Fibroblast of skin of left quadriceps (primary cell): ENCODE measurements at regions not wholly inside any gene's neighbourhood (a gene's known extent, or its start where the extent isn't known, plus 50 kb on each side); places are given as distances from the start of the nearest gene placed in this dataset.
"Not testable (repeated sequence)": the region's sequence is repeated elsewhere in the genome, so short reads cannot be mapped to it uniquely, and the experiment has no call there.

Experiments used
- DNase-seq, 2 experiments: peaks; one replicate each; pipeline ENCODE4 v3.0.0-alpha.2; 2013; ENCODE audit warnings: low read depth in 2 of 2

DNA sequence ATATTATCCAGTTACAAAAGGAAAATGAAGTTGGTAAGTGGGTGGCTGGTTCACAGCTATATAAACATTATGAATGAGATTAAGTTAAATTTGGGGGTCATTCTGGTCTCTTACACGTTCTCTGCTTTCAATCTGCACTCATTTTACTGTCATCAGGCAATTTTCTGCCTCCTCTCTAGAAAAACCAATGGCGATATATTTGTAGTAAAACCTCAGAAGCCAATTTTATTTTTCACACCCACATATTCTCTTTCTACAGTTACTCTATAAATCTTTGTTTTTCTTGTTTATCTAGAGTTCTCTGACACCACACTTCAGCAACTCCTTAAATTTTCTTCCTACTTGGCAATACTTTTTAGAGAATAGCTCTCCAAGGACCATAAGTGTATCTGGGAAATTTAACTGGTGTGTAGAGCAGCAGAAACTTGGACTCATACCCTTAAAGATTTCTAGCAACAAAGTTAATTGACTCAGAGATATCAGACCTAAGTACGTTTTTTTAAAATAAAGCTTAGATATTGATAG is 926.9 kb downstream of the TMTC2 start:
- DNase-seq = no peak

DNA sequence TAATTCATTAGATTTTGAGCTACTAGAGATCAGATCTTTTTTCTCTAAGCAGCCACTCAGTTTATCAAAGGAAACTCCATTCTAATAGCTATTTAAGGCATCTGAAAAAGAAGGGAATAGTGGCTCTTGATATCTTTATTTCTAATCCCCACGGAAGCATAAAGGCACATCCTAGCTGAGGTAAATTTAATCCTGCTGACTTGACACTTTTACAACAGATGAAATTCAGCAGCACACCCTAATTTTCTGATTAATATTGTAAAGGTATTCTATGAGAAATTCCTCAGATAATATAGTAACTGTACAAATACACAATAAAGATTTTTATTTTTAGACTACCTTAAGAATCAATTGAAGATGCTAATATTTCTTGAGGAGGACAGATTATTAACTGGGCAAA is 916.4 kb downstream of the TMTC2 start:
- no peak for DNase-seq

DNA sequence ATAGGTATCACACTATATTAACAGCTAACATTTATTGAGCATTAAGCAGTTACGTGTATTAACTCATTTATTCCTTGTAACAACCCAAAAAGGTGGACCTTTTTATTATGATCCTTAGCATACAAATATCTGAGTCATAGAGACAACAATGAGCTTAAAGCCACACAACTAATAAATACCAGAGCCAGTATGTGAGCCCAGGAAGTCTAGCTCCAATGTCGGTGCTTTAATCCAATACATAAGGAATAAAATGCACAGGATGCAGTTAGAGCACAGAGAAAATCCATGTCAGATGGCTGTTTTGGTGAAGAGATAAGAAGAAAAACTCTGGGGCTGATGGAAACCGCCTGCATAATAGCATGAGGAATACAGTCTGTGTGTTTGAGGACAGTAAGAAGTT is 888.6 kb downstream of the TMTC2 start:
- no peak for DNase-seq

DNA sequence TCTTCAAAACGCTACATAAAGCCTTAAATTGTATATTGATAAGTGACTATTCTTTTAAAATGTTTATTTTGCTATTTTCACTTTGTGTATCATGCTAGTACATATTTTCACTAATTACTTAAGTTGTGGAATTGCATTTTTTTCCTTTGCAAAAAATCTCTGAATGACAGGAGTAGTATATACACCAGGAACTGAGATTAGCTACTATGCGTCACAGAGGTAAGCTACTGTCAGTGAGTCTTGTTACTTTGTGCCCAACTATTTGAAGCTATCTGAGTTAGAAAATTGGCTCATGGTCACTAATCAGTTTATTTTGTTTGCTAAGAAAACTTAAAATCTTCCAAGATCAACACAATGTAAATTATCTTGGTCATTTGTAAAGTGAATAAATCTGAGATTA is 887.4 kb downstream of the TMTC2 start:
- no peak for DNase-seq

DNA sequence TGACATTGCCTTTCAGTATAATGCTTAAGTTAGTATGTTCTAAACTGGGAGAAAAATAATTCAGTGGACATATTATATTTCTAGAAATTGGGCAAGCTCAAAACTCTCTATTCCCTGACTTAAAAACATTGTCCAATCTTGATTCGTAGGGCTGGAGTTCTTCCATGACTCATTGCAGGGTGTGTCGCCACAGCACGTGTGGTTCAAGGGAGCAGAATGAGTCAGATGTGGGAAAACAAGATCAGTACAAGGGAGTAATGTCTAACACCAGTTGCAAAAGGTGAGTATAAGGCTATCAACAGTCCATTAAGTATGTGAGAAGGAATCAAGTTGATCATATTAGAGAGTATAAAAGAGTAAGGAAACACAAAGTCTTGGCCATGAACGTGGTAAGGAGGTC is 887.0 kb downstream of the TMTC2 start:
- DNase-seq = peak; percentile 37 to 41

DNA sequence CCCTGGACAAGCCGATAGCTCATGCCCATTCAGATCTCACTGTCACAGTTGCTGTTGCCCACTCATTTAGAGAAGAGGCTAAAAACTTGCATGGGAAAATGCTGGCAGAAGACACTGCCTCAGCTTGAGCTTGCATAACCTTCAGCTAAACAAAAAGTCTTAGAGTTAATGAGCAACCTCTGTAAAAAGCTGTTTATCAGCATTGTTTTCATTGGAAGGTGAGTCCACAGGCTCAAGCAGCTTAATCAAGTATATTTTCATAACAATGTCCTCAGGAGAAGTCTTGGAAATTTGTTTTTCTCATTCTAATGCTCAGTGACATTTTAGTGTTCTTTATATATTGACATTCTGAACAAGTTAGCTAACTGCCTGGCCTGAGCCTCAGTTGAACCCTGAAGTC is 872.9 kb downstream of the TMTC2 start:
- DNase-seq = no peak

DNA sequence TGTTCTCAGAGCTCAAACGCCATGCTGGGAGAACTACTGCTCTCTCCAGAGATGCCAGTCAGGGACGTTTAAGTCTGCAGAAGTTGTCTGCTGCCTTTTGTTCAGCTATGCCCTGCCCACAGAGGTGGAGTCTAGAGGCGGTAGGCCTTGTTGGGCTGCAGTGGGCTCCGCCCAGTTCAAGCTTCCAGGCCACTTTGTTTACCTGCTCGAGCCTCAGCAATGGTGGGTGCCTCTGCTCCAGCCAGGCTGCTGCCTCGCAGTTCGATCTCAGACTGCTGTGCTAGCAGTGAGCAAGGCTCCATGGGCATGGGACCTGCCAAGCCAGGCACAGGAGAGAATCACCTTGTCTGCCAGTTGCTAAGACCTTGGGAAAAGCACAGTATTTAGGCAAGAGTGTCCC is 869.3 kb downstream of the TMTC2 start:
- not testable (repeated sequence) for DNase-seq

DNA sequence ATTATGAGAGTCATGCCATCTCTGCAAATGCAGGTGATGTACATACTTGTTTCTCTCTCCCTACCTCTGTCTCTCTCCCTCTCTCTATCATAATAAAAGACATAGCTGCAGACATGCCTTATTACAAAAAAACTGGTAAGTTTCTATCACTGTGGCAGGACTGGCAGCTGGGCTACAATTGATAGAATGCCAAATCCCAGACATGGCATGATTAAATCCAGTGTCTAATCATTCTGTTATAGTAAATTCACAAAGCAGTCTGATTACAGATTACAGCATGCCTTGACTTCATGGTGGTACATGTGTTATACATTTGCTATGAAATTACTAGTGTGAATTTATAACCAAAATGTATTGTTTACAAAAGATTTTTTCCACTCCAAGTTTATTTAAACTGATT is 854.7 kb downstream of the TMTC2 start:
- no peak for DNase-seq

DNA sequence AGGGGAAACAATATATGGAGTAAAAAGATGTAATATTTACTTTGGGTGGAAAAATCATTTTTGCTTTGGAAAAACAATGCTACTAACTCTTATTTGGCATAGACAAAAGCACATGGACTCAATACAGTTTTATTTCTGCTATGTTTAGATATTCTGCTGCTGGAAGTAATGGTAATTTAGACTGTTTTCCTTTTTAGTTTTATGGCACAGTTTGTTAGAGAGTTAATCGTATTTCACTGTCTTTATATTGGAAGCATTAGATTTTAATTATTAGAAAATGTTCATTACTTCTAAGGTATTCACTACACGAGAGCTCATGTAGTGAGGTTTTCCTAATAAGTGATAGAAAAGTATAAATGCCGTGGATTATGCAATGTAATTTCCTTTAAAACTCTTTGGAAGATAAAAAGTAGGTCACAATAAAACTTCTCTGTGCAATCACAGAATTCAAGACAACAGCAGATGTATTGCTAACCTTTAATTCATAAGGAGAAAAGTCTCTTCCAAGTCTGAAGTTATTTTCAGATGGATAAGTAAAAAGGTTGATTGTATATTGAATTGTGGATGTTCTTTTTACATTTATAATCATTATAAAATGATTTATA is 851.8 kb downstream of the TMTC2 start:
- DNase-seq = no peak

DNA sequence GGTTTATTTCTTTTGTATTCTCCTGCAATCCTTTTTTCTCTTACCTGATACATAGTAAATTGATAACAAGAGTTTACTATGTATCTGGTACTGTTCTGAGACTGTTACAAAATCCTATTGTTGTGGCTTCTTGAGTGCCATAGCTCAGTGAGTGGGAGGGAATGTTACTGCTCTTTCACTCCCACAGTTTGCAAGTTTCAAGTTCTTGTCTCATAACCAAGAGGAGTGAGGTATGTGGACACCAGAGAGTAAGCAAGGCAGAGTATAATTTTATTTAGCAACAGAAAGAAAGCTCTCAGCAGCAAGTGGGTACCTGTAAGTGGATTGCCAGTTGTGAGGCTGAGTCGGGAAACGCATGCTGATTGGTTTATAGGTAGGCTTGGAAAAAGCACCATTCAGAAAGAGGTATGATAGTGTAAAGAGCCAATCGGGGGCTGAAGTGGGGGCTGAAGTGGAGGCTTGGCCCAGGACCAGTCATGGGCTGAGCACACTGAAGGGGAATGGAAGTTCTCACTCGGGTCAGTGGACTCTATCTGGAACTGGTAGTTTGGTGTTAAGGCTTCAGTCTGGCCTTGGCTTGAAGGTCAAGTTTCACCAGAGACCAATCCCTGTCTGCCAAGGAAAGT is 850.8 kb downstream of the TMTC2 start:
- DNase-seq = no peak

DNA sequence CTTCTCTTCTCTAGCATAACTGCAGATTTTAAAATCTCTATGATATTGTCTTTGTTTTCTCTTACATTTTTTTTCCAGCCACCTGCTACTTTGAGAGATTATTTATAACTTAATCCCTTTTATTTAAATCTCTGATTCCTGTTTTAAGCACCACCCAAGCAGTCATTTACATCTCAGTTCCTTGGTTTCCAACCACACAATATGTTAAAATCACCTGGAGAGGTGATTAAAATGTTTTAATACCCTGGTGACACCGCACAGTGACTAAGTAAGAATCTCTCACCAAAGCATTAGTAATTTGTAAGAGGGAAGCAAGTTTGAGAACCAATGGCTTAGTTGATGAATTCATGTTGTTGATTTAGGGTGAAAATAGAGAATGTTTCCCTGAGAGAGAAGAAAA is 849.8 kb downstream of the TMTC2 start:
- no peak for DNase-seq

DNA sequence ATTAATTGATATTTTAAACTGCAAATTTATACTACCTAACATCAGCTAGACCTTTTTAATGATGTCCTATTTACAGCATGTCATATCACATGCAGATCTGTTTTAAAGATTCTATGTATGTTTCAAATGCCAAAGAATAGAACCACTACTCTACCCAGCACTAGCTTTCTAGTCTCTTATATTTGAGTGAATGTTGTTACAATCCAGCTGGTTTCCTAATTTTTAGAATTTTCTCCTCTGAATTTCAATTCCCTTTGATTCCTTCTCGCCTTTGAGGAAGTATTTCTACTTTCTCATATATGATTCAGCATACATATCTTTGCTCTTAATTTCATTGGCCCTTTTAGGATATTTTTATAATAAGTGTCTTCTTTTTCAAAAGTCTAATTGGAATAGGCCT is 841.9 kb downstream of the TMTC2 start:
- no peak for DNase-seq

DNA sequence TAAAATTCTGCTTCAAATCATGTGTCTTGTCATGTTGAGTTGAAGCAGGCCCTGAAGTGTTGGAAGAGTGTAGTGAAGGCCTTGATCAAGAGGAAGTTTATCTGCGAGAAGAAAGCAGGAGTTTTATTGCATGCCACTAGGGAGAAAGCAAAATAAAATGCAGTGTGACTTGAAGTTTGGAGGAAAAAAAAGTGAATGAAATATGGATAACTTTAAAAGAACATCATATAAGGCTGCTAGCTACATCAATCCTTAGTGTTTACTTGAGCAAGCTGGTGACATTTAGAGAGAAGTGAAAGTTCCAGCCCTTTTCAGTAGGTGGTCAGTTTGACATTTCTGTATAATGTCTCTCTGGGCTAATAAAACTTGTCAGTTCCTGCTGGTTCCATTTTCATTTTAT is 841.1 kb downstream of the TMTC2 start:
- no peak for DNase-seq

DNA sequence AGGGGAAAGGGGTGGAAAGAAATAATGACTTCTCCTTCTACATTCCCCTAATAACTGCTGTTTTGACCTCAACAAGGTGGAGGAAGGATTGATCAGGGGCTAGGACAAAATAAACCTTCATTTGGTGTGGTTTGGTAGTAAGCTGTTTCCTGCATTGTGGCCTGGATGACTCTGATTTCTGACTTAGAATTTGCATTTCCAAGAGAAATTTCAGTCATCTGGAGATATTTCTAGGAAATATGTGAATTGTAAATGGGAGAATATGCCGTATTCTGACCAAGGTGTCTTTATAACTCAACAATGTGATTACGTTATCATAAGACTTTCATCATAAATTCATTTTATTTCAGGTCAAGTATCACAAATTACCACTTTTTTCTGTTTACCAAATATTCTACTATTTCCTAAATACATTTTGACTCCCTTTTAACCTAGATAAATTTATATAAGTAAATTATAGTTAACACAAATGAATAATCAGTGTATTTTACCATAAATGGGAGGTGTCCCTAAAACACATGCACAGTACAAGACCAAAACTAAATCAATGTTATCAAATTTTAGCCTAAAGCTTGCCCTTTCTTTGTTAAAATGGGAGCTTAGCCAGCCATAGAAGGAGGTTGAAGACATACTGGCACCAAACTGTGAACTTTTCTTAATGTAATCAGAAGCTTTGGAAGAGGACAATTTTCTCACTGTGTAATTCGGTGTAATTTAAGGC is 828.8 kb downstream of the TMTC2 start:
- no peak for DNase-seq

DNA sequence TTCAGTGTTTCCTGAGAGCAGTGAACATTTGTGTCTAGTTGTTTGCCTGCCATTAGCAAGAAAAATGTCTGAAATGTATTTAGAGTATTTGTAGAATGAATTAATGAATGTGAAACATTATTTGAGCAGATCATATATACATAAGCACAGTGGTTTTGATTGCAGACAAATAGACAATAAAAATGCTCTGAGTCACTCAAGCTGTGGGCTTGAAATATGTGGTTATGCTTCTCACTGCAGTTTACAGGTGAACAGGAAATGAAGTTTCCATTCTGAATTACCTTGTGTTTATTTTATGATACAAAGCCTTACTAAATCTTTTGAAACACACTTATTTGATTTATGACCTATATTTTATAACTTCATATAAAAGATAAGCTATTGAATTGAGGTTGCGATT is 827.7 kb downstream of the TMTC2 start:
- no peak for DNase-seq

DNA sequence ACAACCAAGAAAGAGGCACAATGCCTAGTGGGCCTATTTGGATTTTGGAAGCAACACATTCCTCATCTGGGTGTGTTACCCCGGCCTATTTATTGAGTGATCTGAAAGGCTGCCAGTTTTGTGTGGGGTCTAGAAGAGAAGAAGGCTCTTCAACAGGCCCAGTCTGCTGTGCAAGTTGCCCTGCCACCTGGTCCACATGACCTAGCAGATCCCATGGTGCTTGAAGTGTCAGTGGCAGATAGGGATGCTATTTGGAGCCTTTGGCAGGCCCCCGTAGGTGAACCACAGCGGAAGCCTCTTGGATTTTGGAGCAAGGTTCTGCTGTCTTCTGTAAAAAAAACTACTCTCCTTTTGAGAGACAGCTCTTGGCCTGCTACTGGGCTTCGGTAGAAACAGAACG is 820.1 kb downstream of the TMTC2 start:
- DNase-seq = no peak

DNA sequence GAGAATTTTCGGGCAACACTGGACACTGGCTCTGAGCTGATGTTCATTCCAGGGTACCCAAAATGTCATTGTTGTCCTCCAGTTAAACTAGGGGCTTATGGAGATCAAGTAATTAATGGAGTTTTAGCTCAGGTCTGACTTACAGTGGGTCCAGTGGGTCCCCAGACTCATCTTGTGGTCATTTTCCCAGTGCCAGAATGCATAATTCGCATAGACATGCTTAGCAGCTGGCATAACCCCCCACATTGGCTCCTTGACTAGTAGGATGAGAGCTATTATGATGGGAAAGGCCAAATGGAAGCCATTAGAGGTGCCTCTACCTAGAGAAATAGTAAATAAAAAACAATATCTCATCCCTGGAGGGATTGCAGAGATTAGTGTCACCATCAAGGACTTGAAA is 818.9 kb downstream of the TMTC2 start:
- no peak for DNase-seq

DNA sequence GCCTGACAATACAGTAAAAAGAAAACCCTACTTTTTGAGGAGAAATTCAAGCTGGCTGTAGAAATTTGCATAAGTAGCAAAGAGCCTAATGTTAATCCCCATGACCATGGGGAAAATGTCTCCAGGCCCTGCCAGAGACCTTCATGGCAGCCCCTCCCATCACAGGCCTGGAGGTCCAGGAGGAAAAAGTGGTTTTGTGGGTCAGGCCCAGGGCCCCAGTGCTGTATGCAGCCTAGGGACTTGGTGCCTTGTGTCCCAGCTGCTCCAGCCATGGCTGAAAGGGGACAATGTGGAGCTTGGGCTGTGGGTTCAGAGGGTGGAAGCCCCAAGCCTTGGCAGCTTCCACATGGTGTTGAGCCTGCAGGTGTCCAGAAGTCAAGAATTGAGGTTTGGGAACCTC is 813.2 kb downstream of the TMTC2 start:
- not testable (repeated sequence) for DNase-seq

DNA sequence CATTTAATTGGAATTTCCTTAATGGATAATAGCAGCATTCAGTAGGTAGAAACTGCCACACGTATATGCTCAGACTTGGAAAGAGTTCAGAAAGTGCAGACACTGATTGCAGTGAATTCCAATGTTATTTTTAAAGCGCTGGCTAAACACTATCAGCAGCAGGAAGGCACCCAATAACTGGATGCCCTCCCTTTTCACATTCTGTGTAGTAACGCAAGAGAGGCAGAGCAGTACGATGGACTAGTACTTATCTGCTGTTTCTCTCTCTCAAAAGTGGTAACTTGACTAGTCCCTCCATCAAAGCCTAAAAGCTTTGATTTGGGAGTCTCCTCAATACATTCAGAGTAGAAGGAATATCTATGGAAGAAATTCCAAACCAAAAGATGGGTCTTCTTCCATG is 791.0 kb downstream of the TMTC2 start:
- DNase-seq = no peak

DNA sequence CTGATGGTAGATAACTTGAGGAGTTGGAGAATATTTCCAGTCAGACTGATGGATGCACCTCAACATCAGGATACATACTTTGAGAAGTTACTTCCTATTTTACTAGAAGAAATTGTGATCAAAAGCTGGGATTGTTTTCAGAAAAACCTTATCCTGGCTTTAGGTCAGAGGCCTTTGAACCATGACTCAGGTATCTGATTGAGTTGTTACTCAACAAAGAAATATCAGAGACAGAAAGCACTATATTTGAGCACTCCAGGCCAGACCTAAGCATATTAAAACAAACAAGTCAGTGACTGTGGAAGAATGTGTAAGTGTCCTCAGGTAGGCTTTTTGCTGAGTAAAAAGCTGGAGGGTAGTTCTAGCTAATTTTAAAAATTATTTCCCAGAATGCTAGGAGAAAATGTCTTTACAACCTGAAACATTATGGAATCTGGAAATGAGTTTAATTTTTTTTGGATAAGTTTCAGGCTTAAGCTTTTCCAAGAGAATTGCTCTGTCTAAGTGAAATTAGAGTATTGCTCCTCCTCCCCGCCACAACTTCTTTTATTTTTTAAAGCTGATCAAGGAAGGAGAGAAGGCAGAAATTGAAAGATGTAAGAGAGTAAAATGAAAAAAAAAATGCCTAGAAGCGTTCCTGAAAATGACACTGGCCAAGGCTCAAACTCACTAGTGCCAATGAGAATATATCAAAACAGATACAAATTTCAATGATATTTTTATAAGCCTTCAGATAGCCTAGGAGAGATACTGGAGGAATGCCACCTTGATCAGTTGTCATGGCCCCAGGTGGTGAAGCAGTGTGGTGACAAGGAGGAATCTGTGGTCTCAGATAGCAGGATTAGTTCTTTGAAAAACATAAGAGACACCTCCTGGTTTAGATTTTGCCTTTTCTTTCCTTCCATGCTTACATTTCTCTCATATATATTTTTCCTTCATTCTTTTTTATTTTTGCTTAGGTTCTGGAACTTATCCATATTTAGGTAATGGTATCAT is 790.3 kb downstream of the TMTC2 start:
- no peak for DNase-seq

DNA sequence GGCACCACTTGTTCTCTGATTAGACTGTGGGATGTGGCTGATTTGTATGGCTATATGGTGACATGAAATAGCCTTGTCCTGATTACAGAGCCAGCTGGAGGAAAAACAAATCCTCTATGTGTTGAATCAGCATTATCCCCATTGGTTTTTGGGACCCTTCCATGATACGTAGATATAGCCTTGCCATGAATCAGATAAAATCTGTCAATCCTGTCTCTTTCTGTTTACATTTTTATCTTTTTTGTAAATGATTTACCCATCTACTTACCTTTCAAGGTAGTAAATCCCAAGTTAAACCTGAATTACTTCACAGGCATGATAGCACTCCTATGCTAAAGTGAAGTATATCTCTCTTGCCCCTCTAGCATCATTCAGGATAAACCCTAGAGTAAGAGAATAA is 789.3 kb downstream of the TMTC2 start:
- DNase-seq = no peak

DNA sequence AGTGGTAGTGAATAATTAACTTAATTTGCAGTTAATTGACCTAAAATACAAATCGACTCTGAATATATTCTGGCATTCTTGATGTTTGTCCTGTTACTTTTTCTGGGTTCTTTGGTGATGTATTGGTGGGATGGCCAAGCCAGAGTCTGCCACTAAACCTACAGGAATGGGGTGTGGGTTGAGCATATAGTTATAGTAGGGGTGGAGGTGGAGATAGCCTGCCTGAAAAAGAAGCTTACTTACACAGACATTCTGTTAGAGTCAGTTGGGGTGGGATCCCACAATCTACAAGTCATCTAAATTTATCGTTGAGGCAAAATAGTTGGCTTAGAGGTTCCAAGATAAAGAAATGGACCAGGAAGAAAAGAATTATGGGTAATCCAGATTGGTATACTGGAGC is 787.7 kb downstream of the TMTC2 start:
- no peak for DNase-seq
